ENCODE measurements at regions not wholly inside any gene's neighbourhood (a gene's known extent, or its start where the extent isn't known, plus 50 kb on each side); places are given as distances from the start of the nearest gene placed in this dataset.
"Not testable (repeated sequence)": the region's sequence is repeated elsewhere in the genome, so short reads cannot be mapped to it uniquely, and the experiment has no call there.

DNA sequence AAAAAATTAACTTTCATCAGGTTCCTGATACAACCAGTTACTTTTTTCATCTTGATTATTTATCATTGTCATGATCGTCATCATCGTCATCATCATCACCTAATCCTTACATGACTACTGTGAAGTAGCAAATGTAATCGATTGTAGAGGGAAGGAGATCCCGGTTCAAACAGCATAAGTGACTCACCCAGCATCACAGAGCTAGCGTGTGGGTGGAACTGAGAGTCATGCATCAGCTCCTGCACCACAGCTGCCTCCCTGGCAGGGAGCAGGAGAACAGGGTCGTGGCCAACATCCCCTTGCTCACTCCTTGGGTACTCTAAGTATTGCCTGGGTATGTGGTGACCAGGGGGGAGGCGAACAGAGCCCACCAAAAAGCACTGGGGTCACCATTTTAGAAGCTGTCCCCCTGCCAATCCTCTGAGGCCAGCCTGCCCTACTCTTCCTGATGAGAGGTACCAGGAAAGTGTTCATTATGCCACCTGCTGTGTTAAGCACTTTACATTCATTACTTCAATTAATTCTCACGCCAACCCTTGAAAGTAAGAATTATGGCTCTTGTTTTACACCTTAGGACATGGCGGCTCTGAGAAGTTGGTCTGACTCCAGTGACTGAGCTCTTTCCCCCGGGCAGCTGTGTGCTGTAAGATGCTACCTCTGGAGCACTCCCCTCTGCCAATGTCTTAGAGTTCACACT, 425.2 kb downstream of the CD83 start:
- no peak overlapping the region for H3K4me3 ChIP-seq (ENCODE audit: low read length)
- no peaks in the 10 kb centered on the region for H3K27me3 ChIP-seq (ENCODE audit: insufficient read depth, low read length)
- no peak overlapping the region for H3K9ac ChIP-seq (ENCODE audit: low read depth, low read length)
- no peak overlapping the region for H3K27ac ChIP-seq (ENCODE audit: low read depth, low read length)
- peaks cover 15% of the 10 kb centered on the region for H3K4me1 ChIP-seq (ENCODE audit: insufficient read depth, low read length)
- peaks cover under 1% of the 10 kb centered on the region; the same call in 1 of the 2 replicates for H3K9me3 ChIP-seq (ENCODE audit: insufficient read depth, low read depth, low read length)
- WGBS = 92% methylated on average over 10 of the region's 10 CpGs
- H3K36me3 ChIP-seq (ENCODE audit: insufficient read depth, low read length) = no peaks in the 10 kb centered on the region

DNA sequence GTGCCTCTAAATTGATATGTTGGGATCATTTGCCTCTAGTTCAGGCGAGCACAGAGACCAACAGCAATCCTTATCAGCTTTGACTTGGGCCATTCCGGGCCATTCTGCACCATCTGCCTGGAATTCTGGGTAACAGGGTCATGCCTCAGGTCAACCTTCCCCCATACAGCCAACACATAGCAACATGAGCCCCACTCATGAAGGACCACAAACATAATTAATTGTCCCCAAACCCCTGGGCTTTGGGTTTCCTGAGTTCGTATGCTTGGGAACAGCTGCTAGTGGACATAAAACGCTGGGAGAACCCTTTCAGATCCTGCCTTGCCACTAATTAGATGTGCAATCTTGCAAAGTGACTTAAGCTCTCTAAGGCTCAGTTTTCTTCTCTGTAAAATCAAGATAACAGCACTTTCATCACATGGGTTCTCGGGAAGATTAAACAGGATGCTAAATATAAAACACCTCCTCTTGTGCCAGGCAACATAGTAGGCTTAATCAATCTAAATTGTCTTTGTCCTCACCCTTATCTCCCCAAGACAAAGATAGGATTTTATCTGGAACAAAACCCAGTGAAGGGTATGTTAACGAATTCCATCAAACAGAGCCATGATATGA, 426.5 kb downstream of the CD83 start:
- Histone ChIP-seq H3K4me3 (ENCODE audit: low read length) (no peak overlapping the region), H3K9me3 (ENCODE audit: insufficient read depth, low read depth, low read length) (no peaks in the 10 kb centered on the region), H3K27ac (ENCODE audit: low read depth, low read length) (no peak overlapping the region), H3K36me3 (ENCODE audit: insufficient read depth, low read length) (no peaks in the 10 kb centered on the region), H3K9ac (ENCODE audit: low read depth, low read length) (no peak overlapping the region), H3K27me3 (ENCODE audit: insufficient read depth, low read length) (no peaks in the 10 kb centered on the region), H3K4me1 (ENCODE audit: insufficient read depth, low read length) (peaks cover 18% of the 10 kb centered on the region)
- 85% methylated on average over 6 of the region's 6 CpGs for WGBS

DNA sequence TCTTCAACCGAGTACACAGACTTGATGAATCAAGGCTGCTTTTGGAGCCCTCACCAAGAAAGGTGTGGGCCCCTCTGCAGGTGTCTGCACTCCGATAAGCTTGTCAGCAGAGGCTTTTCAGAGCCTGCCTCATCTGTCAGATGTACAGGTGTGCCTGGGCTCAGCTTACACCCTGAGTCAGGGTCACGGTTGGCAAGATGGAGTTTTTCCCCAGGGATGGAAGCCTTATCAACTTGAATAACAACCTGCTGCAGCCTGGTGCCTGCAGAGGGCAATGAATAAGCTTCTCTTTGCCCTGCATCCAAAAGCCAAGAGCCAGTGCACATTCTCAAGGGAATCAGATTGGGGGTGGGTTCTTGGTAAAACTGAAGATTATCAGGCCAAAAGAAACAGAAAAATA, 427.1 kb downstream of the CD83 start:
- H3K27me3 ChIP-seq (ENCODE audit: insufficient read depth, low read length) = no peaks in the 10 kb centered on the region
- WGBS = 90% methylated on average over 3 of the region's 3 CpGs

DNA sequence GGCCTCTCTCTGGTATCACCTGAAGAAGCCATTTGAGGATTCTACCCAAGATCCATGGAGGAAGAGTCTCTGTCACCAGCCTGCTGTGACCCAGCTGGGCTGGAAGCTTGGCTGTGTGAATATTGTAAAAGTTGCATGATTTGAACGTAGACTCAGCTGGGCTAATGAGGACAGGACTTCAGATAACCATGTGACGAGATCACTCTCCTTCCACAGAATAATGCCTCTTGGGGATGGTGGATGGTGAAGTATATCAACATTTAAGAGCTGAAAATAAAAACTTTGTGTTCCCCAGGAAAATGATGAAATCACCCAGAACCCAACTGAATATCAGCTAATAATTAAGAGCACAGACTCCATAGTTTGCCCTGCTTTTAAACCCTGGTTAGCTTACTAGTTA, 427.9 kb downstream of the CD83 start:
- Histone ChIP-seq H3K9ac (ENCODE audit: low read depth, low read length) (no peak overlapping the region), H3K27ac (ENCODE audit: low read depth, low read length) (no peak overlapping the region), H3K9me3 (ENCODE audit: insufficient read depth, low read depth, low read length) (no peaks in the 10 kb centered on the region), H3K4me1 (ENCODE audit: insufficient read depth, low read length) (peaks cover 22% of the 10 kb centered on the region), H3K36me3 (ENCODE audit: insufficient read depth, low read length) (no peaks in the 10 kb centered on the region), H3K27me3 (ENCODE audit: insufficient read depth, low read length) (no peaks in the 10 kb centered on the region), H3K4me3 (ENCODE audit: low read length) (no peak overlapping the region)
- WGBS = 67% methylated on average over 1 of the region's 2 CpGs

More for the DNA sequence above, 427.1 kb downstream of the CD83 start:
- H3K9ac ChIP-seq (ENCODE audit: low read depth, low read length) = no peak overlapping the region
- H3K36me3 ChIP-seq (ENCODE audit: insufficient read depth, low read length) = no peaks in the 10 kb centered on the region
- no peak overlapping the region for H3K4me3 ChIP-seq (ENCODE audit: low read length)
- H3K4me1 ChIP-seq (ENCODE audit: insufficient read depth, low read length) = peaks cover 24% of the 10 kb centered on the region
- H3K9me3 ChIP-seq (ENCODE audit: insufficient read depth, low read depth, low read length) = no peaks in the 10 kb centered on the region
- H3K27ac ChIP-seq (ENCODE audit: low read depth, low read length) = no peak overlapping the region

DNA sequence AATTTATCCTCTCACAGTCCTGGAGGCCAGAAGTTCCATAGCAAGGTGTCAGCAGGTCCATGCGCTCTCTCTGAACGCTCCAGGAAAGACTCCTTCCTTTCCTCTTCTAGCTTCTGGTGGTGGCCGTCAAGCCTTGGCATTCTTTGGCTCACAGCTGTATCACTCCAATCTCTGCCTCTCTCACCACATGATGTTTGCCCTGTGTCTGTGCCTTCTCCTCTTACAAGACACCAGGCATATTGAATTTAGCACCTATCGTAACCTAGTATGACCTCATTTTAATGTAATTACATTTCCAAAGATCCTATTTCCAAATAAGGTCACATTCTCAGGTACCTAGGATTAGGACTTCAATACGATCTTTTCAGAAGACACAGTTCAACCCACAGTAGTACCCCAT, 428.5 kb downstream of the CD83 start:
- Histone ChIP-seq H3K4me3 (ENCODE audit: low read length) (no peak overlapping the region), H3K4me1 (ENCODE audit: insufficient read depth, low read length) (peaks cover 16% of the 10 kb centered on the region), H3K36me3 (ENCODE audit: insufficient read depth, low read length) (no peaks in the 10 kb centered on the region), H3K27ac (ENCODE audit: low read depth, low read length) (no peak overlapping the region), H3K9me3 (ENCODE audit: insufficient read depth, low read depth, low read length) (no peaks in the 10 kb centered on the region), H3K27me3 (ENCODE audit: insufficient read depth, low read length) (no peaks in the 10 kb centered on the region), H3K9ac (ENCODE audit: low read depth, low read length) (no peak overlapping the region)
- WGBS = 95% methylated on average over 5 of the region's 5 CpGs

DNA sequence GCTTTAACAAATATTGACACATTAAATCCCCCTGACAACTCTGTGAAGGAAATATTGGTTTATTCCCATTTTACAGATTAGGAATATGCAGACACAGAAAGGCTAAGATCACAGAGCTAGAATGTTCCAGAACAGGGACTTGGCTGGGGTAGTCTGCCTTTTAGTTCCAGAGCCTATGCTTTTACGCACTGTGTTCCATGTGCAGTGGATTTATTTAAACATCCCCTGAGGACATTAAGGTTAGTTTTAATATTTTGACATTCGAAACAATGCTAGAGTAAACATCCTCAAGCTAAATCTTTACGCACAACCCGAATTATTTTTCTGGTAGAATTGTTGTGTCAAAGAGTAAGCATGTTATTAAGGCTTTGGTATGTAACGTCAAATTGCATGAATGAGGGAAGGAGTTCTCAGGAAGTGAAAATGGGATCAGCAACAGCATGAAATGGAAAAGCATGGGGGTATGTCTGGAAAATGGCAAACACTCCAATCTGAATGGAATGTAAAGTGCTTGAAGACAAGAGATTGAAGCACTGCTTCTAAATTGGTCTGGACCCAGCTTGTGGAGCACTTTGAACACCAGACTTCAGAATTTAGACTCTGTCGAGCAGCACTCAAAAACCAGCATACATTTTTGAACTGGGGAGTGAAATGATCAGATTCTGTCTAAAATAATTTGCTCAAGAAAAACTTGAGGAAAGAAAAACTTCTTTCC, 429.9 kb downstream of the CD83 start:
- WGBS = 91% methylated on average over 6 of the region's 6 CpGs
- Histone ChIP-seq H3K27me3 (ENCODE audit: insufficient read depth, low read length) (no peaks in the 10 kb centered on the region), H3K9me3 (ENCODE audit: insufficient read depth, low read depth, low read length) (no peaks in the 10 kb centered on the region), H3K4me1 (ENCODE audit: insufficient read depth, low read length) (peaks cover 11% of the 10 kb centered on the region), H3K4me3 (ENCODE audit: low read length) (no peak overlapping the region), H3K9ac (ENCODE audit: low read depth, low read length) (no peak overlapping the region), H3K36me3 (ENCODE audit: insufficient read depth, low read length) (no peaks in the 10 kb centered on the region), H3K27ac (ENCODE audit: low read depth, low read length) (no peak overlapping the region)

DNA sequence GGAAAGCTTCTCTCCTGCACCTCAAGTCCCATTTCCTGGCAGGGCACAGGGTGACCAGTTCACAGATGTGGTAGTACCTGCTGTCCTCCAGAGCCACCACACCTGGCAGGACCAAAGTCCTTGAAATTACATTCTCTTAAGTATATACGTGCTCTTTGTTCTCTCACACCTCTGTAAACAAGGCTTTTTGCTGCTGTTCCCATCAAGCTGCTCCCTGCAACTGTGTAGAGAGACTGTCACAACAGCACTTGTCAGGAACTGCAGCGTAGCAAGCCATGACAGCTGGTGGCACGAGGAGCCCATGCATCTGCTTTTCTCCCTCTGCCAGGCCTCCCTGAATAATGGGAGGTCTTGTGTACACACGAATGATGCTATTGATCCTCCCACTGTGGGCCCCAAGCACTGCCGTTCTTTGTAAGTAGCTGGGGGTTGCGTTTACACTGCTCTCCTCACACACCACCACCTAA, 431.8 kb downstream of the CD83 start:
- 67% methylated on average over 5 of the region's 6 CpGs for WGBS
- no peaks in the 10 kb centered on the region for H3K27me3 ChIP-seq (ENCODE audit: insufficient read depth, low read length)
- H3K27ac ChIP-seq (ENCODE audit: low read depth, low read length) = no peak overlapping the region
- H3K4me3 ChIP-seq (ENCODE audit: low read length) = no peak overlapping the region
- H3K9ac ChIP-seq (ENCODE audit: low read depth, low read length) = no peak overlapping the region
- H3K9me3 ChIP-seq (ENCODE audit: insufficient read depth, low read depth, low read length) = no peaks in the 10 kb centered on the region
- H3K4me1 ChIP-seq (ENCODE audit: insufficient read depth, low read length) = peaks cover 11% of the 10 kb centered on the region
- H3K36me3 ChIP-seq (ENCODE audit: insufficient read depth, low read length) = no peaks in the 10 kb centered on the region

DNA sequence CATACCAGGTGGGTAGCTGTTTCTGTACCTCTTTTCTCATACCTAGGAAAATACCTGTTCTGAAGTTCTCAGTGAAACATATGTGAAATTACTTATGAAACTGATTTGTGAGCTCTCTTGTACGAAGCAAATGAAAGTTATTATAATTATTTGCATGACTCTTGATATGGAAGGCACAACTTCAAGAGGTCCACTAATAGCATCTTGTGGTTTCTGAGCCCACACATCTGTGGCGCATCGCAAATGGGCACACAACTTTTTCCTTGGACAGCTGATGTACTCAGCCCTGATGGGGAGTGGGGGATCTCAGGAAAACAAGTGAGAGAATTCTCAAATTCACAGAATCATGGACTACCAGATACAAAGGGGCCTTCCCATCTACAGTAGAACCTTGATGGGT, 432.3 kb downstream of the CD83 start:
- Histone ChIP-seq H3K36me3 (ENCODE audit: insufficient read depth, low read length) (no peaks in the 10 kb centered on the region), H3K4me3 (ENCODE audit: low read length) (no peak overlapping the region), H3K9ac (ENCODE audit: low read depth, low read length) (no peak overlapping the region), H3K4me1 (ENCODE audit: insufficient read depth, low read length) (peaks cover 11% of the 10 kb centered on the region), H3K27me3 (ENCODE audit: insufficient read depth, low read length) (no peaks in the 10 kb centered on the region), H3K27ac (ENCODE audit: low read depth, low read length) (no peak overlapping the region), H3K9me3 (ENCODE audit: insufficient read depth, low read depth, low read length) (no peaks in the 10 kb centered on the region)
- 97% methylated on average over 3 of the region's 3 CpGs for WGBS

DNA sequence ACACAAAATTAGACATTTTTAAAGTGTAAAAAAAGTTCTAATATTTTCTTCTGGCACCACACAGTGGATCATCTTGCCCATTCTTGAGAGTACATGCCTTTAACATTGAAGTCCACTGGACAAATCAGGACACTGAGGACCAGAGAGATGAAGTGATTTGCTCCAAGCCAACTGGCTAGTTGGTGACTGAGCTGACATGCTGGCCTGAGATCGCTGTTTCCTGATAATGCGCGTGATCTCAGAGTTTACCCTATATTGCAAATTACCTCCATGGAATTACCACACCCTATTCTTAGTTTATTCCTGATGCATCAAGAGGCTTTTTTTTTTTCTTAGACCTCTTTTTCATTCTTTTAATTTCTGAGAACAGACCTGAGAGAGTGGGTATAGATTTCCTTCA, 432.8 kb downstream of the CD83 start:
- whole genome bisulfite sequencing = 98% methylated on average over 3 of the region's 3 CpGs
- Histone ChIP-seq H3K4me3 (ENCODE audit: low read length) (no peak overlapping the region), H3K4me1 (ENCODE audit: insufficient read depth, low read length) (peaks cover 11% of the 10 kb centered on the region)

DNA sequence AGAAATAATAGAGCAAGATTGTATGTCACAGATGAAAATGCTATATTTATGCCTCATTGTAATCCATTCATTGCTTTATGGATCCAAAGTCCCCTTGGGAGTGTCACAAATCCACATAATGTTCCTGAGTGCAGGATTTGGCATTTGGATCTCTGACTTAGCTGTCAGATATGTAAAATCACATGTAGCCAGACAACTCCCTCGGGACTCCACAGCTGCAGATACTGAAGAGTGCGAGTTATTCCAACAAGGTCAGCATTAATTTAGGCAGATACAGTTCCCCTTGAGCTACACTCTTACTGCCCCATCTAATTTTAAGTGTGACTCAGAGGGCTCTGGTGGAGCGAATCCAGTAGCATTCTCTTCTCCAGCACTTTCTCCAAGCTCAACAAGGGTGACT, 433.2 kb downstream of the CD83 start:
- Histone ChIP-seq H3K4me1 (ENCODE audit: insufficient read depth, low read length) (peaks cover 11% of the 10 kb centered on the region), H3K27me3 (ENCODE audit: insufficient read depth, low read length) (no peaks in the 10 kb centered on the region), H3K9ac (ENCODE audit: low read depth, low read length) (no peak overlapping the region), H3K36me3 (ENCODE audit: insufficient read depth, low read length) (no peaks in the 10 kb centered on the region), H3K27ac (ENCODE audit: low read depth, low read length) (no peak overlapping the region), H3K4me3 (ENCODE audit: low read length) (no peak overlapping the region), H3K9me3 (ENCODE audit: insufficient read depth, low read depth, low read length) (no peaks in the 10 kb centered on the region)
- WGBS = 95% methylated on average over 3 of the region's 3 CpGs

More for the DNA sequence above, 432.8 kb downstream of the CD83 start:
- Histone ChIP-seq H3K27me3 (ENCODE audit: insufficient read depth, low read length) (no peaks in the 10 kb centered on the region), H3K27ac (ENCODE audit: low read depth, low read length) (no peak overlapping the region), H3K36me3 (ENCODE audit: insufficient read depth, low read length) (no peaks in the 10 kb centered on the region), H3K9ac (ENCODE audit: low read depth, low read length) (no peak overlapping the region), H3K9me3 (ENCODE audit: insufficient read depth, low read depth, low read length) (no peaks in the 10 kb centered on the region)

DNA sequence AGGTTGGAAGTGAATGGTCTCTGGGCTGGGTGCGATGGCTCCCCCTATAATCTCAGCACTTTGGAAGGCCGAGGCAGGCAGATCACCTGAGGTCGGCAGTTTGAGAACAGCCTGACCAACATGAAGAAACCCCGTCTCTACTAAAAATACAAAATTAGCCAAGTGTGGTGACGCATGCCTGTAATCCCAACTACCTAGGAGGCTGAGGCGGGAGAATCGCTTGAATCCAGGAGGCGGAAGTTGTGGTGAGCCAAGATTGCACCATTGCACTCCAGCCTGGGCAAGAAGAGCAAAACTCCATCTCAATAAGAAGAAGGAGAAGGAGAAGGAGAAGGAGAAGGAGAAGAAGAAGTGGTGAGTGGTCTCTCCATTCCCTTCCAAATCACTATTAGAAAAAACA, 434.0 kb downstream of the CD83 start:
- H3K4me3 ChIP-seq (ENCODE audit: low read length); H3K36me3 ChIP-seq (ENCODE audit: insufficient read depth, low read length); H3K9ac ChIP-seq (ENCODE audit: low read depth, low read length); H3K27me3 ChIP-seq (ENCODE audit: insufficient read depth, low read length); H3K27ac ChIP-seq (ENCODE audit: low read depth, low read length); H3K9me3 ChIP-seq (ENCODE audit: insufficient read depth, low read depth, low read length): not testable (repeated sequence)
- WGBS = 97% methylated on average over 8 of the region's 8 CpGs
- H3K4me1 ChIP-seq (ENCODE audit: insufficient read depth, low read length) = peaks cover 11% of the 10 kb centered on the region
